PFSK-1 (cell line): ENCODE measurements at regions not wholly inside any gene's neighbourhood (a gene's known extent, or its start where the extent isn't known, plus 50 kb on each side); places are given as distances from the start of the nearest gene placed in this dataset.

Source experiments
- FOXP2 ChIP-seq: optimal IDR thresholded peaks from 2 replicates; pipeline ENCODE3; 2011; ENCODE audit warnings: borderline replicate concordance, control low read depth, inconsistent platforms; ENCODE audit not compliant: insufficient read depth; ENCODE audit errors: extremely low read length, extremely low read depth
- POLR2AphosphoS5 ChIP-seq: IDR thresholded peaks from 2 replicates; pipeline ENCODE4 v1.6.1; 2012; ENCODE audit warnings: low read depth, mild to moderate bottlenecking, control low read depth, low read length, moderate library complexity
- SIN3A ChIP-seq: IDR thresholded peaks from 2 replicates; pipeline ENCODE4 v1.6.1; 2012; ENCODE audit warnings: mild to moderate bottlenecking, low read length, moderate library complexity, borderline replicate concordance; ENCODE audit not compliant: insufficient read depth
- TAF1 ChIP-seq: IDR thresholded peaks from 2 replicates; pipeline ENCODE4 v1.6.1; 2012; ENCODE audit warnings: low read length, control low read depth, borderline replicate concordance; ENCODE audit not compliant: insufficient read depth
- TF ChIP-seq, protein P1 (sequence below), 2 experiments: IDR thresholded peaks; 2 replicates each; pipeline versions ENCODE4 v1.6.1 to v1.8.0; 2011 to 2012; ENCODE audit warnings: low read depth in 2 of 2, low read length in 2 of 2, control low read depth in 1 of 2, inconsistent platforms in 1 of 2, mild to moderate bottlenecking in 1 of 2, moderate library complexity in 1 of 2; ENCODE audit not compliant: insufficient read depth in 1 of 2

DNA sequence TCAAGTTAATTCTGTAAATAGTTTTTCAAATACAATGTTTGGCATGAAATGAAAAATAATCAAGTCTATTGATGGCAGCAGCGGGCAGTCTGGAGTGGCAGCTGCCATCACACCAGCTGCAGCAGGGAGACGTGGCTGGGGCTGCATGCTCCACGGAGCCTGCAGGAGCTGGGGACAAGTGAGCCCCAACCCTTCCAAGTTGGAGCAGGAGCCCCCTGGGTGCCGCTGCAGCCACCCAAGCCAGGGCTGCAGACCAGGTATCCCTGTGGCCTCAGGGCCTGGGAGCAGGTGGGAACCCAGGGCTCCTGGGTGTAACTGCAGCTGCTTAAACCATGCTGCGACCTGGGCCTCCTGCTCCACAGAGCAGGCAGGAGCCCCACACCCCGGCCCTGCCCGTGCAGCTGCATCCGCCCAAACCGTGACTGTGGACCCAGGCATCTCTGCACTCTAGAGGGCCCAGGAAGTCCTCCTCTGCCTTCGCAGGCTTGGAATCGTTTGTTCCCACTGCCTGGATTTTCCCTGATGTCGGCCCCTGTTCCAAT is 257.4 kb downstream of the PLOD2 start:
- TF ChIP-seq, protein P1, sequence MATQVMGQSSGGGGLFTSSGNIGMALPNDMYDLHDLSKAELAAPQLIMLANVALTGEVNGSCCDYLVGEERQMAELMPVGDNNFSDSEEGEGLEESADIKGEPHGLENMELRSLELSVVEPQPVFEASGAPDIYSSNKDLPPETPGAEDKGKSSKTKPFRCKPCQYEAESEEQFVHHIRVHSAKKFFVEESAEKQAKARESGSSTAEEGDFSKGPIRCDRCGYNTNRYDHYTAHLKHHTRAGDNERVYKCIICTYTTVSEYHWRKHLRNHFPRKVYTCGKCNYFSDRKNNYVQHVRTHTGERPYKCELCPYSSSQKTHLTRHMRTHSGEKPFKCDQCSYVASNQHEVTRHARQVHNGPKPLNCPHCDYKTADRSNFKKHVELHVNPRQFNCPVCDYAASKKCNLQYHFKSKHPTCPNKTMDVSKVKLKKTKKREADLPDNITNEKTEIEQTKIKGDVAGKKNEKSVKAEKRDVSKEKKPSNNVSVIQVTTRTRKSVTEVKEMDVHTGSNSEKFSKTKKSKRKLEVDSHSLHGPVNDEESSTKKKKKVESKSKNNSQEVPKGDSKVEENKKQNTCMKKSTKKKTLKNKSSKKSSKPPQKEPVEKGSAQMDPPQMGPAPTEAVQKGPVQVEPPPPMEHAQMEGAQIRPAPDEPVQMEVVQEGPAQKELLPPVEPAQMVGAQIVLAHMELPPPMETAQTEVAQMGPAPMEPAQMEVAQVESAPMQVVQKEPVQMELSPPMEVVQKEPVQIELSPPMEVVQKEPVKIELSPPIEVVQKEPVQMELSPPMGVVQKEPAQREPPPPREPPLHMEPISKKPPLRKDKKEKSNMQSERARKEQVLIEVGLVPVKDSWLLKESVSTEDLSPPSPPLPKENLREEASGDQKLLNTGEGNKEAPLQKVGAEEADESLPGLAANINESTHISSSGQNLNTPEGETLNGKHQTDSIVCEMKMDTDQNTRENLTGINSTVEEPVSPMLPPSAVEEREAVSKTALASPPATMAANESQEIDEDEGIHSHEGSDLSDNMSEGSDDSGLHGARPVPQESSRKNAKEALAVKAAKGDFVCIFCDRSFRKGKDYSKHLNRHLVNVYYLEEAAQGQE (IDR thresholded peaks at IDR 0.05; ENCODE audit: insufficient read depth in 1 of 2, low read depth in 2 of 2, low read length in 2 of 2): no peak
- TF ChIP-seq POLR2AphosphoS5 (no peak), TAF1 (no peak), FOXP2 (no peak), SIN3A (no peak)

DNA sequence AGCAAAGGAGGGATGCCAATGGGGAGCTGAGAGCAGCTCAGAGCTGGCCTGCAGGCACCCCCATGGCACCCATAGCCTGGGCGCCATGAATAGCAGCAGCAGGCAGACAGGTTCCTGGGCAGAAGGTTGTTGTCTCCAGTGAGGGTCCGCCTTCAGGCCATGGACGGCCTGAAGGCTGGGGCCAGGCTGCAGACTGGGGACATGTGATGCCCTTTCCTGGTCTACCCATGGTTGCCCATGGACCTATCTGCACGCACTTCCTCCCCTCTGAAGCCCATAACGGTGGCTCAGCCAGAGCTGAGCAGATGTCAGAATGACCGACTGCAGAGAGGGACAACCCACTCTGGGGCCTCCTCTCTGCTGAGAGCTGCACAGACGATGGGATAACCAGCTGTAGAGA is 256.8 kb downstream of the PLOD2 start:
- TF ChIP-seq POLR2AphosphoS5 (no peak), SIN3A (no peak), FOXP2 (no peak), TAF1 (no peak)
- TF ChIP-seq, protein P1 (IDR thresholded peaks at IDR 0.05; ENCODE audit: insufficient read depth in 1 of 2, low read depth in 2 of 2, low read length in 2 of 2): no peak

DNA sequence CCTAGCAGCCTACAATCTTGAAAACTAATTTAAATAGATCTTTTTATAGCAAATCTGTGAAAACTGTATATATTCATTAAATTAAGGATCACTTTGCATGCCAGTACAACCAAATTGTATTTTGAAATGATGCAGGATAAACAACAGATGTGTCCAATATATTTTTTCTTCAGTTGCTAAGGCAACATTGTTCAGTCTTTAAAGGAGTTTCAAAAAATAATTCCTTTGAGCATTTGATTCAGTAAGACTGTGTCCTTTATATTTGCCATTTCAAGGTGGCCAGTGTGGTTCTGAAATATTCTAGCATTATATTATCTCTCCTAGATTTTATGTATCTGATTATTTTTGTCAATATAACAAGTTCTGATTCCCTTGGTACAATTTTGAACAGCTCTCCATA is 254.7 kb downstream of the PLOD2 start:
- TF ChIP-seq TAF1 (no peak), POLR2AphosphoS5 (no peak), FOXP2 (no peak), SIN3A (no peak)
- TF ChIP-seq, protein P1 (IDR thresholded peaks at IDR 0.05; ENCODE audit: insufficient read depth in 1 of 2, low read depth in 2 of 2, low read length in 2 of 2): no peak

DNA sequence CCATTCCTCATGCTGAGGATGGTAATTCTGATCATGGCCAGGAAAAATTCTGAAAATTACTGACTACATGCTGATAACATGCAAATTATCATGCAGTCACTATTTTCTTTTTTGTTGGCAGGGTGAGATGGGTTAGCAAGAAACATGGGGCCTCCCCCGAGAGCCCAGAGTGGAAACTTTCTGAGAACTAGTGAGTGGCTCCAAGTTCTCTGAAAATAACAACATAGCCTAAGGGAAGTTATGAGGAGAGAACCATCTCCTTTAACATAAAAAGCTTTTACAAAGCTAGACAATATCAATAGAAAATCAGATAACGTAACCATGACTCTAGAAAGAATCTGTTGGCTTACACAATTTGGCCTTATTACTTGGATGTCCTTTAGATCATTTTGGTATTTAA is 254.2 kb downstream of the PLOD2 start:
- TF ChIP-seq, protein P1 (IDR thresholded peaks at IDR 0.05; ENCODE audit: insufficient read depth in 1 of 2, low read depth in 2 of 2, low read length in 2 of 2): no peak
- TF ChIP-seq POLR2AphosphoS5 (no peak), FOXP2 (no peak), SIN3A (no peak), TAF1 (no peak)

DNA sequence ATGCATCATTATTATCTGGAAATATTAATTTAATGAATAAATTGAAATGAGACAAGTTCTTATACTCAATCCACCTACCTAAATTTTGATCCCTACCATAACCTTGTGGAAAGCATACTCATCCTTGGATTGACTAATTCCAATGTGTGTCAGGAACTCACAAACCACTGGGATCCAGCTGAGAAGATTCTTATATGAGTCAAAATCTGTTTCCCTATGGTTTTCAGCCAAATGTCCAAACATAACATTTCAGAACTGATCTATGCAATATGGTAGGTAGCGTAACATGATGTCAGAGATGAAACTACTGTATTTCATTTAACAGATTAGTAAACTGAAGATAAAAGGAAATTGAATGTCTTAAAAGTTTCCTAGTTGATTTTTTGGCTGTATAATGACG is 250.0 kb downstream of the PLOD2 start:
- TF ChIP-seq FOXP2 (no peak), POLR2AphosphoS5 (no peak), TAF1 (no peak), SIN3A (no peak)
- TF ChIP-seq, protein P1 (IDR thresholded peaks at IDR 0.05; ENCODE audit: insufficient read depth in 1 of 2, low read depth in 2 of 2, low read length in 2 of 2): no peak
